HepG2 (cell line): ENCODE measurements at regions not wholly inside any gene's neighbourhood (a gene's known extent, or its start where the extent isn't known, plus 50 kb on each side); places are given as distances from the start of the nearest gene placed in this dataset.
A peak's percentile ranks its signal among the peaks of the same experiment; 100 is the strongest.

Source experiments
- CREB1 ChIP-seq, 2 experiments: fragments of 450-650 bp in 1 of 2; IDR thresholded peaks; 2 replicates each; pipeline ENCODE4 v1.6.1; 2016 to 2017; ENCODE audit warnings: control low read depth in 1 of 2, mild to moderate bottlenecking in 1 of 2, missing compliant biosample characterization in 1 of 2, missing genetic modification characterization in 1 of 2
- ELF4 ChIP-seq: sonication (generic); formaldehyde crosslinking; IDR thresholded peaks from 2 replicates; pipeline ENCODE4 v1.5.0; 2020; ENCODE audit warnings: missing genetic modification reagents, mild to moderate bottlenecking, moderate library complexity, borderline replicate concordance
- HIC2 ChIP-seq: sonication (generic); formaldehyde crosslinking; IDR thresholded peaks from 2 replicates; pipeline ENCODE4 v1.9.0; 2022; ENCODE audit warnings: low read depth, missing genetic modification reagents
- MYC ChIP-seq: sonication (generic); formaldehyde crosslinking; IDR thresholded peaks from 2 replicates; pipeline ENCODE4 v1.9.0; 2021; ENCODE audit warnings: missing genetic modification reagents, borderline replicate concordance
- RFX3 ChIP-seq: IDR thresholded peaks from 2 replicates; pipeline ENCODE4 v1.6.1; 2016; ENCODE audit warnings: missing biosample characterization, missing genetic modification reagents
- RFXANK ChIP-seq: IDR thresholded peaks from 2 replicates; pipeline ENCODE4 v1.6.1; 2016
- SOX6 ChIP-seq, 2 experiments: fragments of 450-650 bp in 1 of 2; sonication (generic) in 1 of 2; formaldehyde crosslinking in 1 of 2; IDR thresholded peaks; 2 replicates each; pipeline versions ENCODE4 v1.4.0 to v1.6.1; 2017 to 2020; ENCODE audit warnings: antibody characterized with exemption in 1 of 2, mild to moderate bottlenecking in 1 of 2, missing genetic modification reagents in 1 of 2
- SP2 ChIP-seq: sonication (generic); formaldehyde crosslinking; IDR thresholded peaks from 2 replicates; pipeline ENCODE4 v1.5.1; 2020; ENCODE audit warnings: mild to moderate bottlenecking, missing genetic modification reagents
- TFDP2 ChIP-seq: sonication (generic); formaldehyde crosslinking; IDR thresholded peaks from 2 replicates; pipeline ENCODE4 v1.4.0; 2020; ENCODE audit warnings: missing genetic modification reagents
- TIGD3 ChIP-seq: sonication (generic); formaldehyde crosslinking; IDR thresholded peaks from 2 replicates; pipeline ENCODE4 v1.5.1; 2020; ENCODE audit warnings: mild to moderate bottlenecking, missing genetic modification reagents, borderline replicate concordance
- ZEB1 ChIP-seq: IDR thresholded peaks from 2 replicates; pipeline ENCODE4 v1.6.1; 2012; ENCODE audit warnings: mild to moderate bottlenecking, low read depth, inconsistent platforms; ENCODE audit not compliant: insufficient replicate concordance
- ZNF432 ChIP-seq: sonication (generic); formaldehyde crosslinking; IDR thresholded peaks from 2 replicates; pipeline ENCODE4 v1.5.0; 2020; ENCODE audit warnings: missing genetic modification reagents, mild to moderate bottlenecking, borderline replicate concordance
- ZNF44 ChIP-seq: sonication (generic); formaldehyde crosslinking; IDR thresholded peaks from 2 replicates; pipeline ENCODE4 v1.5.1; 2020; ENCODE audit warnings: mild to moderate bottlenecking, missing genetic modification reagents
- ZNF609 ChIP-seq: sonication (generic); formaldehyde crosslinking; IDR thresholded peaks from 2 replicates; pipeline ENCODE4 v1.4.0; 2020; ENCODE audit warnings: mild to moderate bottlenecking, missing genetic modification reagents, borderline replicate concordance
- ZNF687 ChIP-seq: sonication (generic); formaldehyde crosslinking; IDR thresholded peaks from 2 replicates; pipeline ENCODE4 v1.5.1; 2020; ENCODE audit warnings: mild to moderate bottlenecking, missing genetic modification reagents, moderate library complexity

GRCh38 chr2:172339371-172340010 lies 87.9 kb upstream of the ITGA6 start (continued):
- no peak for TF ChIP-seq HIC2 (CRISPR knock-in tag)
- no peak for TF ChIP-seq TIGD3 (CRISPR knock-in tag)
- peak; percentile 47 for TF ChIP-seq ZEB1
- TF ChIP-seq ELF4 (CRISPR knock-in tag) = no peak
- no peak for TF ChIP-seq CREB1 (IDR thresholded peaks at IDR 0.05)
- no peak for TF ChIP-seq CREB1 (CRISPR knock-in tag; IDR thresholded peaks at IDR 0.05)
- no peak for TF ChIP-seq SOX6 (IDR thresholded peaks at IDR 0.05)
- peak; percentile 89 for TF ChIP-seq SOX6 (CRISPR knock-in tag; IDR thresholded peaks at IDR 0.05)
- no peak for TF ChIP-seq ZNF432 (CRISPR knock-in tag)
- peak; percentile 34; the same call in 1 of the 2 replicates for TF ChIP-seq ZNF687
- no peak for TF ChIP-seq RFXANK
- TF ChIP-seq ZNF609 (CRISPR knock-in tag) = peak; percentile 72
- TF ChIP-seq ZNF44 (CRISPR knock-in tag) = peak; percentile 71; the same call in 1 of the 2 replicates
- no peak for TF ChIP-seq SP2 (CRISPR knock-in tag)
- peak; percentile 56 for TF ChIP-seq TFDP2 (CRISPR knock-in tag)
- TF ChIP-seq RFX3 (CRISPR knock-in tag) = no peak
- TF ChIP-seq MYC (CRISPR knock-in tag) = peak; percentile 56; the same call in 1 of the 2 replicates
